Fibroblast of the aortic adventitia (primary cell): ENCODE measurements at regions not wholly inside any gene's neighbourhood (a gene's known extent, or its start where the extent isn't known, plus 50 kb on each side); places are given as distances from the start of the nearest gene placed in this dataset.

Experiments
- DNase-seq: peaks from one replicate; pipeline ENCODE4 v3.0.0-alpha.2; 2010; ENCODE audit warnings: low read depth
- H3K4me3 ChIP-seq: 2 replicates; pipeline ENCODE4 v1.5.1; 2011; ENCODE audit warnings: low read depth, mild to moderate bottlenecking, control low read depth, low read length, moderate library complexity
- CTCF ChIP-seq: IDR thresholded peaks from 2 replicates; pipeline ENCODE4 v1.5.1; 2011; ENCODE audit warnings: mild to moderate bottlenecking, low read length, control low read depth, inconsistent platforms; ENCODE audit not compliant: insufficient read depth

DNA sequence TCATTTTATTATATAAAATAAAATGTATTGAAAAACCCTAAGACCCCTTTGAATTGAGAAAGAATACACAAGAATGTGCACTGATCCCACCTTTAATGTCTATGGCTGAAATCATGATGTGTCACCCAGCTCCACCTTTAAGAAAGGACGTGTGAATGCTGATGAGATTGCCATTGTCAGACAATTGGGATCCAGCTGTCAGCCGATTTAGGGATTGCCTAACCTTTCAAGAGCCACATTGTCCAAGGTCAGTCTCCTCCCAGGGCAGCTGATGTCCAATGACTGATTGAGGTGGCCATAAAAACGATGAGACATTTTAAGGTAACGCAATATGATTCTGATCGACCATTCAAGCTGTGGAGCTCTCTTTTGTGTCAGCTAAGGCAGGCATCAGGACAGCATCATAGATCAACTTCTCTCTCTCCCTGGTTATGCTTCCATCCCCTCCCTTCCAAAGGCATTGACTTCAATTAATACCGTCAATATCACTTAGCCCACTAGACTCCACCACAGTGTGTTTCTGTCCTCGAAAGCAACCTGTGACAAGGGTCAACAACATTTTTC, 1676.4 kb downstream of the PCDH7 start:
- no peak for TF ChIP-seq CTCF
- H3K4me3 ChIP-seq: no peak overlapping the region
- no peak for DNase-seq

DNA sequence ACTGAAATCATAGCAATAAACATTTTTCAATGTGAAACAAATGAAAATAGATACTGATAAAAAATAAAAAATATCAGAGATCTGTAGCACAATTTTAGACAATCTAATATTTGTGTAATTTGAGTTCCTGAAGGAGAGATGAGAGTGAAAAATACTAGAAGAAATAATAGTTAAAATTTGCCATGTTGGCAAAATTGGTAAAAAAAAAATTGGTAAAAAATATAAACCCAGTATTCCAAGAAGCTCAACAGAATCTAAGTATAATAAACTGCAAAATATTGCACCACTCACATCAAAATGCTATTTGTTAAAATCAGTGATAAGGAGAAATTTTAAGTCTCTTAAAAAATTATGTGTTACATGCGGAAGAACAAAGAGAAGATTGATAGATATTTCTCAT, 1680.7 kb downstream of the PCDH7 start:
- H3K4me3 ChIP-seq: no peak overlapping the region
- no peak for DNase-seq
- no peak for TF ChIP-seq CTCF

DNA sequence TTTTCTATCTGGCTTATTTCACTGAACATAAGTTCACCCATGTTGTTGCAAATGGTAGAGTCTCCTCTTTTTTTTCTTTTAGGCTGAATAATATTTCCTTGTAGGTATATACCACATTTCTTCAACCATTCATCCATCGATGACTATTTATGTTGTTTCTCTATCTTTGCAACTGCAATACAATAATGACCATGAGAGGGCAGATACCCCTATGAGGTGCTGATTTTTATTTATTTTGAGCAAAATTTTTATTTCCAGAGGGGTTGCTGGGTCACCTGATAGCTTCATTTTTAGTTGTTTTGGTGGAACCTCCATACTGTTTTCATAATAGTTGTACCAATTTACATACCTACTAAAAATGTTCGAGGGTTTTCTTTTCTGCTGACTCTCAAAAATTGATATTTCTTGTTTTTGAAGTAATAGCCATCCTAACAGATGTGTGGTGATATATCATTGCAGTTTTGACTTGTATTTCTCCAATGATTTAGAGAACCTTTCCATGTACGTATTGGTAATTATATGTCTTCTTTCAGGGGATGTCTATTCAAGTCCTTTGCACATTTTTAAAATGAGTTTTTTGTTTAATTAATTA, 1697.0 kb downstream of the PCDH7 start:
- no peak overlapping the region for H3K4me3 ChIP-seq
- no peak for DNase-seq
- TF ChIP-seq CTCF: peak; percentile 33

GRCh38 chr4:32423267-32423666, 1703.1 kb downstream of the PCDH7 start:
- DNase-seq: no peak
- no peak overlapping the region for H3K4me3 ChIP-seq
- no peak for TF ChIP-seq CTCF

DNA sequence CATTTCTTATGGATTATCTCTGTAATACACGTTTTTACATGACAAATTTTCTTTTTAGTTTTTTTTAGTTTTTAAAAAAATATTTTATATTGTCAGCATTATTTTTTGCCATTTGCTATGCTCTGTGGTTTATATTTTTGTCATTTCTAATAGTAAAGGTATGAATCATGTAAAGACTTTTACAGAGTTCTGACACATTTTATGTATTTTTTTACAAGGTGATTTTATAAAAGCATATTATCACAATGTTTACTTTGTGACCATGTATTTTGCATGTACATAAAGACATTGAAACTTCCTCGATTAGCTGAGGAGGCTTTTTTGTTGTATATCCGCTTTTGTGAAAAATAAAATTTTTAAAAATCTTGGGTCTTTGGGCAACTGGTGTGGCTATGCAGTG, 1705.1 kb downstream of the PCDH7 start:
- no peak for TF ChIP-seq CTCF
- DNase-seq: no peak
- H3K4me3 ChIP-seq: no peak overlapping the region

DNA sequence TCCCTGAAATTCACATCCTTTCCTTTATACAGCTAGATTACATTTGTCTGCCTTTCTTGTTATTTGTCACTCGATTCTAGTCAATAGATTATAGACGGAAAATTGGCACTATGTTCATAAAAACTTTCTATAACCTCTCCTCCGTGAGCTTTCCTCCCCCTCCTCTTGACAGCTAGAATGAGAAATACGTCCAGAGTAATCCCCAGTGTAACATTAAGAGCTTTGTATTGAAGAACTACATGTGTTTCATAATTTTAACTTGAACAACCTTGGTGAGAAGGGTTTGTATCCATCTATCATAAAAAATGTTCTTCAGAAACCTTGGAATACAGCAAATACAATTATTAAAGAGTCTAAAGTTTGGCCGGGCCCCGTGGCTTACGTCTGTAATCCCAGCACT, 1707.4 kb downstream of the PCDH7 start:
- no peak for TF ChIP-seq CTCF
- no peak overlapping the region for H3K4me3 ChIP-seq
- DNase-seq: no peak

GRCh38 chr4:32429151-32429550, 1709.0 kb downstream of the PCDH7 start:
- TF ChIP-seq CTCF: no peak
- peak; percentile 55 for DNase-seq
- H3K4me3 ChIP-seq: no peak overlapping the region
